ENCODE measurements at regions not wholly inside any gene's neighbourhood (a gene's known extent, or its start where the extent isn't known, plus 50 kb on each side); places are given as distances from the start of the nearest gene placed in this dataset.
"Not testable (repeated sequence)": the region's sequence is repeated elsewhere in the genome, so short reads cannot be mapped to it uniquely, and the experiment has no call there.

GRCh38 chr9:90073186-90073945 lies 468.6 kb downstream of the GADD45G start:
- no peak for DNase-seq
- H3K36me3 ChIP-seq (ENCODE audit: control insufficient read depth in 4 of 4, insufficient read depth in 4 of 4, low read length in 4 of 4) = no peaks in the 10 kb centered on the region
- no peak for TF ChIP-seq CTCF (IDR thresholded peaks at IDR 0.05; ENCODE audit: control extremely low read depth, extremely low read depth)
- ATAC-seq (ENCODE audit: insufficient read depth, low FRiP score) = no peak
- WGBS, 2 donors = 90 to 94% methylated on average over 3 of the region's 3 CpGs
- no peaks in the 10 kb centered on the region for H3K9me3 ChIP-seq (ENCODE audit: control insufficient read depth in 4 of 4, insufficient read depth in 3 of 4, low read length in 3 of 4)
- H3K27ac ChIP-seq (ENCODE audit: low read depth in 1 of 2, low read length in 1 of 2) = no peak overlapping the region
- H3K4me3 ChIP-seq = no peak overlapping the region
- H3K27me3 ChIP-seq (ENCODE audit: control insufficient read depth in 3 of 3, insufficient read depth in 3 of 3, low read length in 2 of 3) = no peaks in the 10 kb centered on the region
- H3K9ac ChIP-seq (ENCODE audit: insufficient read depth in 1 of 2, low read length in 2 of 2) = no peak overlapping the region
- H3K4me1 ChIP-seq (ENCODE audit: control insufficient read depth in 5 of 5, insufficient read depth in 5 of 5, low read length in 5 of 5) = no peaks in the 10 kb centered on the region

- Histone ChIP-seq H3K36me3 (ENCODE audit: control insufficient read depth in 4 of 4, insufficient read depth in 4 of 4, low read length in 4 of 4) (no peaks in the 10 kb centered on the region), H3K27ac (ENCODE audit: low read depth in 1 of 2, low read length in 1 of 2) (no peak overlapping the region), H3K4me1 (ENCODE audit: control insufficient read depth in 5 of 5, insufficient read depth in 5 of 5, low read length in 5 of 5) (no peaks in the 10 kb centered on the region), H3K9ac (ENCODE audit: insufficient read depth in 1 of 2, low read length in 2 of 2) (no peak overlapping the region), H3K27me3 (ENCODE audit: control insufficient read depth in 3 of 3, insufficient read depth in 3 of 3, low read length in 2 of 3) (no peaks in the 10 kb centered on the region), H3K9me3 (ENCODE audit: control insufficient read depth in 4 of 4, insufficient read depth in 3 of 4, low read length in 3 of 4) (no peaks in the 10 kb centered on the region), H3K4me3 (no peak overlapping the region)
- DNase-seq = no peak
- 83 to 93% methylated on average over 6 of the region's 6 CpGs for WGBS, 2 donors
- ATAC-seq (ENCODE audit: insufficient read depth, low FRiP score) = no peak
- no peak for TF ChIP-seq CTCF (IDR thresholded peaks at IDR 0.05; ENCODE audit: control extremely low read depth, extremely low read depth)
Observed at GRCh38 chr9:90074316-90074962, 469.6 kb downstream of the GADD45G start.

- not testable (repeated sequence) for H3K4me1 ChIP-seq (ENCODE audit: control insufficient read depth in 5 of 5, insufficient read depth in 5 of 5, low read length in 5 of 5); H3K36me3 ChIP-seq (ENCODE audit: control insufficient read depth in 4 of 4, insufficient read depth in 4 of 4, low read length in 4 of 4); H3K9ac ChIP-seq (ENCODE audit: insufficient read depth in 1 of 2, low read length in 2 of 2); H3K9me3 ChIP-seq (ENCODE audit: control insufficient read depth in 4 of 4, insufficient read depth in 3 of 4, low read length in 3 of 4); DNase-seq; H3K27me3 ChIP-seq (ENCODE audit: control insufficient read depth in 3 of 3, insufficient read depth in 3 of 3, low read length in 2 of 3); H3K27ac ChIP-seq (ENCODE audit: low read depth in 1 of 2, low read length in 1 of 2); H3K4me3 ChIP-seq; ATAC-seq (ENCODE audit: insufficient read depth, low FRiP score)
- 86 to 89% methylated on average over 3 of the region's 3 CpGs for WGBS, 2 donors
Observed at GRCh38 chr9:90077598-90077997, 472.8 kb downstream of the GADD45G start.

- Histone ChIP-seq H3K4me1 (ENCODE audit: control insufficient read depth in 5 of 5, insufficient read depth in 5 of 5, low read length in 5 of 5) (no peaks in the 10 kb centered on the region), H3K27ac (ENCODE audit: low read depth in 1 of 2, low read length in 1 of 2) (no peak overlapping the region), H3K9ac (ENCODE audit: insufficient read depth in 1 of 2, low read length in 2 of 2) (no peak overlapping the region), H3K4me3 (no peak overlapping the region), H3K36me3 (ENCODE audit: control insufficient read depth in 4 of 4, insufficient read depth in 4 of 4, low read length in 4 of 4) (no peaks in the 10 kb centered on the region), H3K9me3 (ENCODE audit: control insufficient read depth in 4 of 4, insufficient read depth in 3 of 4, low read length in 3 of 4) (no peaks in the 10 kb centered on the region), H3K27me3 (ENCODE audit: control insufficient read depth in 3 of 3, insufficient read depth in 3 of 3, low read length in 2 of 3) (no peaks in the 10 kb centered on the region)
- DNase-seq (no peak), ATAC-seq (ENCODE audit: insufficient read depth, low FRiP score) (no peak)
- WGBS, 2 donors = 52 to 75% methylated on average over 4 of the region's 4 CpGs
- TF ChIP-seq CTCF (IDR thresholded peaks at IDR 0.05; ENCODE audit: control extremely low read depth, extremely low read depth) = no peak
Observed at GRCh38 chr9:90078988-90079421, 474.2 kb downstream of the GADD45G start.
